Astrocyte (in vitro differentiated cells and primary cell): ENCODE measurements at regions not wholly inside any gene's neighbourhood (a gene's known extent, or its start where the extent isn't known, plus 50 kb on each side); places are given as distances from the start of the nearest gene placed in this dataset.

Experiments
- EZH2 ChIP-seq: IDR thresholded peaks from 2 replicates; pipeline ENCODE4 v1.6.1; 2012; ENCODE audit warnings: mild to moderate bottlenecking, low read length, inconsistent platforms; ENCODE audit not compliant: insufficient read depth
- TF ChIP-seq, protein P1 (sequence below): IDR thresholded peaks from 2 replicates; pipeline ENCODE4 v1.5.1; 2011; ENCODE audit warnings: low read depth, mild to moderate bottlenecking, inconsistent platforms, low read length, moderate library complexity; ENCODE audit not compliant: insufficient read depth

DNA sequence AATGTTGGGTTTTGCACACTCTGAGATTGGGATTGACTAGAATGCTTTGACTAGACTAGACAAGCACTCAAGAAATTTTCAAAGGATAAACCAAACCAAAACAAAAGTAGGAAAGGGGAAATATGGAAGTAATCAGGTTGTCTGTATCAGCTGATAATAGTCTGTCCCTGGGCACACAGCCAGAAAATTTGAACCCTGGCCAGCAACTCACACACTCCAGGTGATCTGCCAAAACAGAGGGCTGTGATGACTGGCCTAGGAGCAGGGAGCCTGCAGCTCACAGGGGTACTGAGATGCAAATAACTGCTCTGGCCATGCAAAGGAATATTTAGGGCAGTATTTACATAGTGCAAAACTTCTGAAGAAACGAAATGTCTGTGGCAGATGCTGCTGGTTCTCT is 112.3 kb upstream of the SMIM23 start:
- TF ChIP-seq, protein P1, sequence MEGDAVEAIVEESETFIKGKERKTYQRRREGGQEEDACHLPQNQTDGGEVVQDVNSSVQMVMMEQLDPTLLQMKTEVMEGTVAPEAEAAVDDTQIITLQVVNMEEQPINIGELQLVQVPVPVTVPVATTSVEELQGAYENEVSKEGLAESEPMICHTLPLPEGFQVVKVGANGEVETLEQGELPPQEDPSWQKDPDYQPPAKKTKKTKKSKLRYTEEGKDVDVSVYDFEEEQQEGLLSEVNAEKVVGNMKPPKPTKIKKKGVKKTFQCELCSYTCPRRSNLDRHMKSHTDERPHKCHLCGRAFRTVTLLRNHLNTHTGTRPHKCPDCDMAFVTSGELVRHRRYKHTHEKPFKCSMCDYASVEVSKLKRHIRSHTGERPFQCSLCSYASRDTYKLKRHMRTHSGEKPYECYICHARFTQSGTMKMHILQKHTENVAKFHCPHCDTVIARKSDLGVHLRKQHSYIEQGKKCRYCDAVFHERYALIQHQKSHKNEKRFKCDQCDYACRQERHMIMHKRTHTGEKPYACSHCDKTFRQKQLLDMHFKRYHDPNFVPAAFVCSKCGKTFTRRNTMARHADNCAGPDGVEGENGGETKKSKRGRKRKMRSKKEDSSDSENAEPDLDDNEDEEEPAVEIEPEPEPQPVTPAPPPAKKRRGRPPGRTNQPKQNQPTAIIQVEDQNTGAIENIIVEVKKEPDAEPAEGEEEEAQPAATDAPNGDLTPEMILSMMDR, result no peak
- TF ChIP-seq EZH2, result no peak
